Heart right ventricle (tissue), 16 donors: ENCODE measurements at regions not wholly inside any gene's neighbourhood (a gene's known extent, or its start where the extent isn't known, plus 50 kb on each side); places are given as distances from the start of the nearest gene placed in this dataset.

Experiments
- ATAC-seq, 8 donors: fragments of 200-7000 bp; cut with Tn5 transposase; one replicate each; pipeline ENCODE4 v1.9.1; 2020; ENCODE audit warnings: mild to moderate bottlenecking in 8 of 8, moderate library complexity in 8 of 8, moderate number of reproducible peaks in 1 of 8
- DNase-seq, 2 donors: peaks; one replicate each; pipeline ENCODE4 v3.0.0-alpha.2; 2020
- H3K27ac ChIP-seq, 10 donors: fragments of 200-600 bp; sonication (generic) in 2 of 10; one replicate each; pipeline versions ENCODE4 v1.5.0 to v1.8.0; 2020 to 2022; ENCODE audit warnings: mild to moderate bottlenecking in 3 of 10
- H3K27me3 ChIP-seq, 7 donors: fragments of 200-600 bp; one replicate each; pipeline ENCODE4 v1.8.0; 2021 to 2022; ENCODE audit warnings: mild to moderate bottlenecking in 2 of 7
- H3K36me3 ChIP-seq, 9 donors: fragments of 200-600 bp; sonication (generic) in 1 of 9; one replicate each; pipeline versions ENCODE4 v1.5.0 to v1.8.0; 2020 to 2022; ENCODE audit warnings: mild to moderate bottlenecking in 2 of 9
- H3K4me1 ChIP-seq, 9 donors: fragments of 200-600 bp; sonication (generic) in 1 of 9; one replicate each; pipeline versions ENCODE4 v1.5.0 to v1.8.0; 2020 to 2022; ENCODE audit warnings: mild to moderate bottlenecking in 4 of 9
- H3K4me3 ChIP-seq, 10 donors: fragments of 200-600 bp; sonication (generic) in 2 of 10; one replicate each; pipeline versions ENCODE4 v1.5.0 to v1.8.0; 2020 to 2022; ENCODE audit warnings: mild to moderate bottlenecking in 7 of 10, moderate library complexity in 2 of 10
- H3K9me3 ChIP-seq, 11 donors: fragments of 200-600 bp in 10 of 11; sonication (generic) in 2 of 11; one replicate each; pipeline versions ENCODE4 v1.5.0 to v1.8.0; 2013 to 2022; ENCODE audit warnings: mild to moderate bottlenecking in 2 of 11, control low read depth in 1 of 11, moderate library complexity in 1 of 11
- CTCF ChIP-seq, 9 donors: fragments of 200-600 bp; sonication (generic) in 2 of 9; IDR thresholded peaks; one replicate each; pipeline versions ENCODE4 v1.5.0 to v1.8.0; 2021 to 2022; ENCODE audit warnings: antibody characterized with exemption in 9 of 9, mild to moderate bottlenecking in 5 of 9, moderate library complexity in 1 of 9
- WGBS, 2 donors: extraction: QIAGEN DNeasy Blood & Tissue Kit; methylation state at CpG; one replicate each; pipeline ENCODE4 v1.1.7; 2013; ENCODE audit warnings: inconsistent platforms in 1 of 2; 5-methylcytosine and 5-hydroxymethylcytosine counted together
- intact Hi-C, 10 donors: fragments of 100-400 bp; cut with DNase I; formaldehyde crosslinking; loops; one replicate each; pipeline versions ENCODE4 v1.11.1 to v1.14.2; 2022
- donor health status: Arrhythmogenic right ventricular cardiomyopathy.
- donor health status: ischemic (EF 13 %, LVEDD 7.1; RV severe dilation, severe dysfunction).
- donor health status: healthy with polysubstance abuse.
- donor health status: DM: no; HTN: yes; CAD: no.
- donor health status: DM: no; HTN: no; CAD: no.
- donor health status: ischemic (EF 25% LVEDD 6.9; RV normal size, moderate dysfunction).
- donor health status: ischemic (EF 25% LVEDD 5.7; RV mildly dilated, moderate dysfunction).
- donor health status: healthy.
- donor health status: DM: yes; HTN: yes; CAD: no.
- donor health status: Ischemic cardiomyopathy.
- donor health status: ischemic (EF 35%, LVEDD 5.7; RV mildly dilated, moderate dysfunction).
- donor health status: nonischemic (EF 11% LVEDD 7.7; RV severe dilation, severe dysfunction).
- donor health status: DM: yes; HTN: yes; CAD: no.
- donor health status: PGD.
- donor health status: ischemic (EF 29% LVEDD 5.4; RV normal size, mild dysfunction).
- donor health status: nonischemic (EF 23%, LVEDD 6.1; RV moderate dilation, normal function).

GRCh38 chr16:79754501-79754900, 154.0 kb upstream of the MAF start:
- DNase-seq = no peak
- TF ChIP-seq CTCF (IDR thresholded peaks at IDR 0.05) = no peak
- Histone ChIP-seq H3K36me3 (no peaks in the 10 kb centered on the region), H3K27me3 (no peaks in the 10 kb centered on the region), H3K27ac (peak overlapping the region in 1 of 10 donors; percentile 23), H3K4me3 (no peak overlapping the region), H3K9me3 (peaks cover 0 to 6% (median 0%) of the 10 kb centered on the region in 11 donors), H3K4me1 (peaks cover 0 to 21% (median 9%) of the 10 kb centered on the region in 9 donors)
- ATAC-seq = peak in 1 of 8 donors; percentile 52
- intact Hi-C loops = no loop called here

- H3K27ac ChIP-seq = peak overlapping the region in 1 of 10 donors; percentile 23
- H3K36me3 ChIP-seq = no peaks in the 10 kb centered on the region
- whole genome bisulfite sequencing, 2 donors = 28 to 43% methylated on average over 1 of the region's 1 CpG
- peaks cover 0 to 21% (median 9%) of the 10 kb centered on the region in 9 donors for H3K4me1 ChIP-seq
- intact Hi-C loops = no loop called here
- peaks cover 0 to 6% (median 0%) of the 10 kb centered on the region in 11 donors for H3K9me3 ChIP-seq
- no peak for ATAC-seq
- no peak overlapping the region for H3K4me3 ChIP-seq
- no peak for TF ChIP-seq CTCF (IDR thresholded peaks at IDR 0.05)
- DNase-seq = no peak
- H3K27me3 ChIP-seq = no peaks in the 10 kb centered on the region
Measured at GRCh38 chr16:79754081-79754480, 153.5 kb upstream of the MAF start.

- intact Hi-C loops = no loop called here
- Histone ChIP-seq H3K27me3 (no peaks in the 10 kb centered on the region), H3K4me1 (peaks cover 0 to 21% (median 9%) of the 10 kb centered on the region in 9 donors), H3K27ac (no peak overlapping the region), H3K4me3 (no peak overlapping the region), H3K9me3 (peaks cover 0 to 6% (median 0%) of the 10 kb centered on the region in 11 donors), H3K36me3 (no peaks in the 10 kb centered on the region)
- no peak for TF ChIP-seq CTCF (IDR thresholded peaks at IDR 0.05)
- DNase-seq (no peak), ATAC-seq (no peak)
- 96 to 97% methylated on average over 2 of the region's 2 CpGs for WGBS, 2 donors
Measured at GRCh38 chr16:79753286-79753685, 152.7 kb upstream of the MAF start.

- WGBS, 2 donors = 85 to 88% methylated on average over 2 of the region's 2 CpGs
- Histone ChIP-seq H3K4me3 (no peak overlapping the region), H3K4me1 (peaks cover 0 to 21% (median 9%) of the 10 kb centered on the region in 9 donors), H3K27me3 (no peaks in the 10 kb centered on the region), H3K9me3 (peaks cover 0 to 6% (median 0%) of the 10 kb centered on the region in 11 donors), H3K27ac (no peak overlapping the region), H3K36me3 (no peaks in the 10 kb centered on the region)
- no peak for TF ChIP-seq CTCF (IDR thresholded peaks at IDR 0.05)
- no peak for ATAC-seq
- DNase-seq = no peak
- intact Hi-C loops = no loop called here
Measured at GRCh38 chr16:79752396-79752795, 151.9 kb upstream of the MAF start.
